ENCODE measurements at regions not wholly inside any gene's neighbourhood (a gene's known extent, or its start where the extent isn't known, plus 50 kb on each side); places are given as distances from the start of the nearest gene placed in this dataset.

DNA sequence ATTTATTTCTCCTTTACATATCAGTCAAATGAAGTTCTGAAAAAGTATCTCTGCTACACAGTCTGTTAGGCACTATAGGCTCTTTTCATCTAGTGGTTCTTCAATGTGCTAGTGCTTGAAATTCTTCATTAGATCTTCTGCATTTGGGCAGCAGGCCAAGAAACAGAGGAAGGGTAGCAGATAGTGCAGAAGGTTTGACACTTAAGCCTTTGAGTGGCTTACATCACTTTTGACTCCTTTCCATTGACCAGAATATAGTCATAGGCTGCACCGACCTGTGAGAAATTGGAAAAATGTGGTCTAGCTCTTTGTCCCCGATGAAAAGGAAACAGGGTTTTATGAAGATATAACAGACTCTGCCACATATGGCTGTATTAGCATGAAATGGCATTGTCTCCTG, 459.5 kb upstream of the PTGER4 start:
- TF ChIP-seq, protein P1, sequence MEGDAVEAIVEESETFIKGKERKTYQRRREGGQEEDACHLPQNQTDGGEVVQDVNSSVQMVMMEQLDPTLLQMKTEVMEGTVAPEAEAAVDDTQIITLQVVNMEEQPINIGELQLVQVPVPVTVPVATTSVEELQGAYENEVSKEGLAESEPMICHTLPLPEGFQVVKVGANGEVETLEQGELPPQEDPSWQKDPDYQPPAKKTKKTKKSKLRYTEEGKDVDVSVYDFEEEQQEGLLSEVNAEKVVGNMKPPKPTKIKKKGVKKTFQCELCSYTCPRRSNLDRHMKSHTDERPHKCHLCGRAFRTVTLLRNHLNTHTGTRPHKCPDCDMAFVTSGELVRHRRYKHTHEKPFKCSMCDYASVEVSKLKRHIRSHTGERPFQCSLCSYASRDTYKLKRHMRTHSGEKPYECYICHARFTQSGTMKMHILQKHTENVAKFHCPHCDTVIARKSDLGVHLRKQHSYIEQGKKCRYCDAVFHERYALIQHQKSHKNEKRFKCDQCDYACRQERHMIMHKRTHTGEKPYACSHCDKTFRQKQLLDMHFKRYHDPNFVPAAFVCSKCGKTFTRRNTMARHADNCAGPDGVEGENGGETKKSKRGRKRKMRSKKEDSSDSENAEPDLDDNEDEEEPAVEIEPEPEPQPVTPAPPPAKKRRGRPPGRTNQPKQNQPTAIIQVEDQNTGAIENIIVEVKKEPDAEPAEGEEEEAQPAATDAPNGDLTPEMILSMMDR (IDR thresholded peaks at IDR 0.05; ENCODE audit: low read length), result no peak
- TF ChIP-seq EZH2 (IDR thresholded peaks at IDR 0.05; ENCODE audit: borderline replicate concordance, low read length), result no peak
